HFFc6 (cell line): ENCODE measurements at regions not wholly inside any gene's neighbourhood (a gene's known extent, or its start where the extent isn't known, plus 50 kb on each side); places are given as distances from the start of the nearest gene placed in this dataset.

Source experiments
- DNase-seq: peaks from one replicate; pipeline ENCODE4 v3.0.0-alpha.2; 2018
- H3K27ac Mint-ChIP-seq: 2 replicates; pipeline ENCODE4 v1.8.0; 2020; ENCODE audit warnings: mild to moderate bottlenecking, mixed read lengths
- H3K27me3 Mint-ChIP-seq: 2 replicates; pipeline ENCODE4 v1.8.0; 2021; ENCODE audit warnings: mild to moderate bottlenecking, moderate library complexity, mixed read lengths; ENCODE audit not compliant: insufficient read depth
- H3K36me3 Mint-ChIP-seq: 2 replicates; pipeline ENCODE4 v1.8.0; 2021; ENCODE audit warnings: low read depth, mixed read lengths
- H3K4me1 Mint-ChIP-seq: 2 replicates; pipeline ENCODE4 v1.8.0; 2020; ENCODE audit warnings: low read depth, mixed read lengths
- H3K4me3 Mint-ChIP-seq: 2 replicates; pipeline ENCODE4 v1.8.0; 2020; ENCODE audit warnings: mild to moderate bottlenecking, moderate library complexity, mixed read lengths
- H3K9me3 Mint-ChIP-seq: 2 replicates; pipeline ENCODE4 v1.8.0; 2020; ENCODE audit warnings: mild to moderate bottlenecking, mixed read lengths
- CTCF ChIP-seq: fragments of 200-600 bp; sonication (generic); IDR thresholded peaks from 2 replicates; pipeline ENCODE4 v1.5.0; 2021; ENCODE audit warnings: antibody characterized with exemption, mild to moderate bottlenecking

GRCh38 chr20:41935259-41935791, 317.1 kb upstream of the CHD6 start:
- no peak for TF ChIP-seq CTCF
- Mint-ChIP-seq H3K9me3 (peaks cover 66% of the 10 kb centered on the region), H3K4me1 (no peaks in the 10 kb centered on the region), H3K27me3 (no peaks in the 10 kb centered on the region; the same call in 1 of the 2 replicates), H3K4me3 (no peak overlapping the region), H3K36me3 (no peaks in the 10 kb centered on the region), H3K27ac (no peak overlapping the region)
- no peak for DNase-seq

DNA sequence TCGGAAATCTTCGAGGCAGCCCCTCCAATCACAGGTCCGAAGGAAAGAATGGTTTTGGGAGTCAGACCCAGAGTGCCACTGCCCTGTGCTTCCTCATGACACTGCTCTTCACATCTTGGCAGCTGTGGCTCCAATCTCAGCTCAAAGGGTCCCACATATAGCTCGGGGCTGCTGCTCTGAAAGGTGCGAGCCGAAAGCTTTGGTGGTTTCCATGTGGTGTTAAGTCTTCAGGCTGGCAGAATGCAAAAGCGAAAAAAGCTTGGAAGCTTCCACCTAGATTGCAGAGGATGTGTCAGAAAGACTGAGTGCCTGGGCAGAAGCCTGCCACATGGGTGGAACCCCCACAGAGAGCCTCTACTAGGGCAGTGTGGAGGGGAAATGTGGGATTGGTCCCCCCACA, 314.3 kb upstream of the CHD6 start:
- no peak for TF ChIP-seq CTCF
- H3K36me3 Mint-ChIP-seq, result peaks cover 3% of the 10 kb centered on the region; the same call in 1 of the 2 replicates
- no peaks in the 10 kb centered on the region for H3K4me1 Mint-ChIP-seq
- no peak overlapping the region for H3K27ac Mint-ChIP-seq
- peaks cover 80% of the 10 kb centered on the region for H3K9me3 Mint-ChIP-seq
- H3K27me3 Mint-ChIP-seq, result no peaks in the 10 kb centered on the region; the same call in 1 of the 2 replicates
- no peak for DNase-seq
- H3K4me3 Mint-ChIP-seq, result no peak overlapping the region

DNA sequence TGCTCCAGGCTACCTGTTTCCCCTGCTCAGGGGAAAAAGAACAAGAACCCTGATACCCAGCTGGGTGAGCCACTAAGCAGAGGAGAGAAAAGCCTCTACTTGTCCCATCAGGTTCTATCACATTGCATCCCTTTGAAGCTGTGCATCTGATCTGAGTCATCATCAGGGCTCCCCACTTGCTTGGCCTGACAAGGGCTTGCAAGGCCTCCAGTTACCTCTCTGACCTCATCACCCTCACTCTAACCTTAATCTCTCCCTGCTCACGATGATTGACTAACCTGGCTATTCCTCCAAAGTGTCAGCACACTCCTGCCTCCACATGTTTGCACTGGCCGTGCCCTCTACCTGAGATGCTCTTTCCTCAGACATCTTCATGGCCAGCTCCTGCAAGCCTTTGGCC, 309.5 kb upstream of the CHD6 start:
- Mint-ChIP-seq H3K4me3 (no peak overlapping the region), H3K4me1 (no peaks in the 10 kb centered on the region), H3K27ac (no peak overlapping the region), H3K36me3 (peaks cover 3% of the 10 kb centered on the region; the same call in 1 of the 2 replicates), H3K27me3 (no peaks in the 10 kb centered on the region), H3K9me3 (peaks cover 60% of the 10 kb centered on the region)
- no peak for DNase-seq
- TF ChIP-seq CTCF, result no peak

DNA sequence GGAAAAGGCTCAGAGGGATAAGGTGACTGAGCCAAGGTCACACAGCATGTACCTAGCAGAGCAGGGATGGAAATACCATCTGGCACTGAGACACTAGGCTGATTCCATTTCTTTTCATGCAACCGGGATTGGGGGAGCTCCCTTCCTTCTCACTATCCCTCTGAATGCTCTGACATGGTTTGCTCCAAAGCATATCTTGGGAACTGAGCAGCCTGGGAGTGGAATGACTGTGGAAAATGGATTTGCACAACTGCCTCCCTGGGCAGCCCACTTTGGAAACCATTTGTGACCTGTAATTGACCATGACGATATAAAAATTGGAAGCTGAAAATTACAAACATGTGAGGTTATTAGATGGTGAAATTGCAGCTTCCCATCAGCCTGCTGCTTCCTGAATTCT, 309.0 kb upstream of the CHD6 start:
- Mint-ChIP-seq H3K9me3 (peaks cover 59% of the 10 kb centered on the region), H3K27ac (no peak overlapping the region), H3K4me1 (no peaks in the 10 kb centered on the region), H3K36me3 (peaks cover 3% of the 10 kb centered on the region; the same call in 1 of the 2 replicates), H3K27me3 (no peaks in the 10 kb centered on the region), H3K4me3 (no peak overlapping the region)
- TF ChIP-seq CTCF, result no peak
- no peak for DNase-seq

DNA sequence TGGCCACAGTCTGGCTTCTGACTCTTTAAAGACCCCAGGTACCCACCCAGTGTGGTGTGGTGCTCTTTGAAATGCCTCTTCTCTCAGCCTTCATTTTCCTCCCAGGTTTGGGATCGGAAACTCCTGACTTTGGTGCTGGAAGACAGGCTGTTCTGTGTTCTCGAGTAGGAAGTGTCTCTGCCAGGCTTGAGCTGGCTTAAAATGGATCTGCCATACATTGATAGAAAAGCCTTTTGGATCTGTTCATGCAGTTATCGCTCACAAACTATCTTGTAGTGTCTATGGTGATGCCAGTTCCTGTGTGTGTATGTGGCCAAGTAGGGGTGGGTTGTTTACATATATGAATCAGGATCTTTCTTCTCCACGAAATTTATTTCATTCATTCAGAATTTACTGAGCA, 307.3 kb upstream of the CHD6 start:
- Mint-ChIP-seq H3K9me3 (peaks cover 61% of the 10 kb centered on the region), H3K27ac (no peak overlapping the region), H3K4me1 (no peaks in the 10 kb centered on the region), H3K27me3 (no peaks in the 10 kb centered on the region), H3K36me3 (peaks cover 3% of the 10 kb centered on the region; the same call in 1 of the 2 replicates), H3K4me3 (no peak overlapping the region)
- DNase-seq, result no peak
- TF ChIP-seq CTCF, result no peak

DNA sequence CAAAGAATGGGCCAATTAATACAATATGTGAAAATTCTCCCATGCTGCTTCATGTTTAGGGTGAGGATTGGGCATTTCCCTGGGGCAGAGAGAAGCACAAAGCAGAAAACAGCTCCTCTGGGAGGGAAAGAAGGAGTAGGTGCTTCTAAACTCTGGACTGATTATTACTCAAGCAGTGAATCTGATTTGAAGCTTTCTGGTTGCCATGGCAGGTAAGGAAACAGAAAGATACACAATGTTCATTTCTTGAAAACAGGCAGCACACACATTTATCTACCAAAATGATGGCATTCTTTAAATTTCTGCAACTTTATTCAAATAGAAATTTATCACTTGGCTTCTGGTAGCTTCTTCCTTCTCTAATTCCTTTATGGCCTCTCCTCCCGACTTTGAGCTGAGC, 305.4 kb upstream of the CHD6 start:
- peaks cover 56% of the 10 kb centered on the region for H3K9me3 Mint-ChIP-seq
- H3K4me1 Mint-ChIP-seq, result no peaks in the 10 kb centered on the region
- no peak overlapping the region for H3K27ac Mint-ChIP-seq
- TF ChIP-seq CTCF, result no peak
- DNase-seq, result no peak
- peaks cover 3% of the 10 kb centered on the region; the same call in 1 of the 2 replicates for H3K36me3 Mint-ChIP-seq
- no peak overlapping the region for H3K4me3 Mint-ChIP-seq
- H3K27me3 Mint-ChIP-seq, result no peaks in the 10 kb centered on the region
